NCI-H526 treated with DMSO at 0.1 percent for 48 hours (cell line): ENCODE measurements at regions not wholly inside any gene's neighbourhood (a gene's known extent, or its start where the extent isn't known, plus 50 kb on each side); places are given as distances from the start of the nearest gene placed in this dataset.
"Not testable (repeated sequence)": the region's sequence is repeated elsewhere in the genome, so short reads cannot be mapped to it uniquely, and the experiment has no call there.

Experiments used
- DNase-seq: peaks from one replicate; lab custom pipeline; 2025; lab: John Stamatoyannopoulos, UW

- no peak for DNase-seq
These were observed 328.9 kb downstream of the PAPSS1 start for GRCh38 chr4:107391009-107391629.

GRCh38 chr4:107389965-107390364, 330.1 kb downstream of the PAPSS1 start:
- DNase-seq = no peak

DNA sequence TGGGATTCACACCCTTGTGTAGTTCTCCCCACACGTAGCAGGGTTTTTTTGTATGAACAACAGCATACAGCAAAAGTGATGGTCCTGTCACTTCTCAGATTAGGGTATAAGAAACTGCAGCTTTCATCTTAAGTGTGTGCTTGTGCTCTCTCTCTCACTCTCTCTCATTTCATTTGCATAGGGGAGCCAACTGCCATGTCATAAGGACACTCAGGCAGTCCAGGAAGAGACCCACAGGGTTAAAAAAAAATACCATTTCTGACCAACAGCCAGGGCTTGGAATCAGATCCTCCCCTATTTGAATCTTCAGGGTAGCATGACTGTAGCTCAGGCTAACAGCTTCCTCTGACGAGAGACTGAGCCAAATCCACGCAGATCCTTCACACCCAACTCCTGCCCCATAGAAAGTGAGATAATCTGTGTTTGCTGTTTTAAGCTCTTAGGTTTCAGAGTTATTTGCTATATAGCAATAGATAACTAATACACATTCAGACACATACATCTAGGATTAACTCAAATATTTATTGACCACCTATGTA, 331.2 kb downstream of the PAPSS1 start:
- no peak for DNase-seq

GRCh38 chr4:107380836-107381438, 339.1 kb downstream of the PAPSS1 start:
- DNase-seq = peak; percentile 6

GRCh38 chr4:107380190-107380589, 339.8 kb downstream of the PAPSS1 start:
- no peak for DNase-seq

DNA sequence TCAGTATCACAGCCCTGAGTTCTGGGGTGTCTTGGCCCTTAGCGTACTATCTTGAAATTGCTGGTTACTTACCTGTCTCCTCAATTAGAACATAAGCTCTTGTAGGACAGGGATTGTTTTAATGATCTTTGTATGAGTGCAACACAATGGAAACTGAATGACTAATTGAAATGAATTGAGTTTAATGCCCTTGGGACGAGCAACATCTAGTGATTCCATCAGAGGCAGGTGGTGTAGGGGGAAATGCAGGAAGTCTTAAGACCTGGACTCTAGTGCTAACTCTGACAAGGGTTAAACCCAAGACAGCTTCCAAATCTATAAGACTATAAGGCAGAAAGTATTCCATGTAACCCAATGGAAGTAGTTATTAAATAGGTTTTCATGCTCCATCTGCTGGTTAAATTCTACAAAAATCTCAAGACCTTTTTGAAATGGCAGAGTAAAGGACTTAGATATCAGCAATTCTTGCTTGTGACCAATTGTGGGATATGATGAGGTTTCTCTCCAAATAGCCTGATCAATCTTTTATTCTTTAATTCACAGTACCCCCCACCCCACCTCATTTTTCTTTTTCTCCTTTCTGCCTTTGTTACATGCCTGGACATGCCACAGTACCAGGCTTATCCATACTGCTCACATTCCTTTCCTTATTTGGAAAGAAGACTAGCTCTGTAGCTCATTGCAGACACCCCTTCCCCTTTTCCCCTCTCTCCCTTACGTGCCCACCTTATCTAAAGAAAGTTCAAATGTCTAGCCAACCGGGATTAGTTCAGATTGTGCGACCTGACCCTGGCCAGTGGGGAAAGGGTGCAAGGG, 340.8 kb downstream of the PAPSS1 start:
- DNase-seq = no peak

GRCh38 chr4:107376293-107376692, 340.2 kb upstream of the DKK2 start:
- no peak for DNase-seq

- no peak for DNase-seq
These were observed 330.8 kb upstream of the DKK2 start for GRCh38 chr4:107366900-107367299.

DNA sequence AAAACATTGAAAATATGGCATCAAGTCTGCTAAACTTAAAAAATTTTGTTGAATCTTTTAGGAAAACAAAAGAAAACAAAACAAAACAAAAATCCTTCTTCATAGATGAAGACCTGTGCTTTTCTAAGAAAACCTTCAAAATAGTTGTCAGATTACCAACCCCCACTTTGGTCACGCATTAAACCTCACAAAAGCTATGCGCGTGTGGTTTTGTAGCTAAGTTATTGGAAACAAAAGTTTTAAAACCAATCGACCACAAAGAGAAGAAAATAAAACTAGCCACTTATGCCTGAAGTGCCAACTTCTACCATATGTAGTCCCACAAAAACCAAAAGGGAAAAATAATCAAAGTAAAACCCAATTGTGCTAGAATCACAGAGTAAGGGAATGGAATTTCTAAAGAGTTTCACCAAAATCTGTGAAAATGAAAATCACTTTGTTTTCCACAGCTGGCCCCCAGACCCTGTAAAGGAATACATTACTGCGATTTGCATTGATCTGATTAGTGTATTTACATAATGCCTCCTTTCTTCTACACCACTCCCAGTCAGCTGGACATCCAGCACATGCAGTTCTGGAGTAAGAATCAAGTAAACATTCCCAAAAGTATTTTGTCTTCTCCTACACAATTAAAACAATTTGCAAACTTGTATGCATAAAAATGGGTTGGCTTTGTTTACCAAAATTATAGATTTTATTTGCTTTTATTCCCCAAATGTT, 330.1 kb upstream of the DKK2 start:
- DNase-seq = no peak

- no peak for DNase-seq
These were observed 327.0 kb upstream of the DKK2 start for GRCh38 chr4:107363125-107363524.

- no peak for DNase-seq
These were observed 323.1 kb upstream of the DKK2 start for GRCh38 chr4:107359208-107359607.

DNA sequence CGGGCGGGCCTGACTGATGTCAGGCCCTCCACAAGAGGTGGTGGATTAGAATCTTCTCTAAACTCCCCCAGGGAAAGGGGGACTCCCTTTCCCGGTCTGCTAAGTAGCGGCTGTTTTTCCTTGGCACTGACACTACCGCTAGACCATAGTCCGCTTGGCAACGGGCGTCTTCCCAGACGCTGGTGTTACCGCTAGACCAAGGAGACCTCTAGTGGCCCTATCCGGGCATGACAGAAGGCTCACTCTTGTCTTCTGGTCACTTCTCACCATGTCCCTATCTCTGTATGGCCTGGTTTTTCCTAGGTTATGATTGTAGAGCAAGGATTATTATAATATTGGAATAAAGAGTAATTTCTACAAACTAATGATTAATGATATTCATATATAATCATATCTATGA, 318.2 kb upstream of the DKK2 start:
- DNase-seq = not testable (repeated sequence)

DNA sequence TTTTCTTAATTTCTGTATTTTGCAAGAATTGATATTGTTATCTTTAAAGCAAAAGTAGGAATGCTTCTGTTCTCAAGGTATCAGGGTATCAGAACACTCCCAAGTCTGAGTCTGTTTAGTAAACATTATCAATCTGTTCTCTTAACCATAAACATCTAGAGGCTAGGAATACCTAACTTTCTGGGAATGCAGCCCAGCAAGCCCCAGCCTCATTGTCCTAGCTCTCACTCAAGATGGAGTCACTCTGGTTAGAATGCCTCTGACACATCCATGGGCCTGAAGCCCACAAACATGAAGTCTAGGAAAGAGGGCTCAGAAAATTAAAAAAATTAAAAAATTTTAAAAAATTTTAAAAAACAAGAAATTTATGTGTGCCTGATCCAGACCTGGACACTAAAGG, 315.1 kb upstream of the DKK2 start:
- no peak for DNase-seq

DNA sequence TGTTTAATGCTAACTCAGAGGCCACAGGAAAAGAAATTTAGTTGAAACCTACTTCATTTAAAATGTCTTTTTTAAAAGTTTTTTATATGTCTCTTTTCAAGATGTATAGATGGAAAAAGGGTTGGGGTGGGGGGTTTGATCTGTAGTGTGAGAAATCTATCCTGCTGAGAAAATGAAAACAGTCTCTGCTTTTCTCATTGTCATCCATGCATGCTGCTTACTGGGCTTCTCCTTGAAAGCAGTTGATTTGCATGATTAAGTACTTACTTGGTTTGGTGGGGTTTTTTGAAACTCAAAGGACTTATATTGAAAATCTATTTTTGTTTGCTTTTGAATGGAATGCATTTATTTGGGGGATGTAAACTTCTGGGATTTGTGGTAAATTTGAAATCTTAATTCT, 313.6 kb upstream of the DKK2 start:
- no peak for DNase-seq

DNA sequence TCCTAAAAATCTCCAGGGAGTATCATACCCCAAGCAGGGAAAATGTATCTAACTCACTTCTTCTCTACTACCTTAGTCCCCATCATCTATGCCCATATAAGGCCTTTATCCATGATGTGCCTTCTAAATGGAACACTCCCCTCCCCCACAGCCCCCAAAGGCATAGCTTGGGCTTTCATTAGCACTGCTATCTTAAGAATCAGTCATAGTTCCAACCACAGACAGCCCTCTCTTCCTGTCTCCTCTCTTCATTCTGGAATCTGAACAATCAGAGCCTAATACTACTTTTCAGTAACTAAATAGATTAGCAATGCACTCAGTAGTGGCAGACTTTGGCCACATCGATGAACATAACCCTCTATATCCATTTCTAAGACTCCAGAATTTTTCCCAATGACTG, 313.2 kb upstream of the DKK2 start:
- DNase-seq = no peak

DNA sequence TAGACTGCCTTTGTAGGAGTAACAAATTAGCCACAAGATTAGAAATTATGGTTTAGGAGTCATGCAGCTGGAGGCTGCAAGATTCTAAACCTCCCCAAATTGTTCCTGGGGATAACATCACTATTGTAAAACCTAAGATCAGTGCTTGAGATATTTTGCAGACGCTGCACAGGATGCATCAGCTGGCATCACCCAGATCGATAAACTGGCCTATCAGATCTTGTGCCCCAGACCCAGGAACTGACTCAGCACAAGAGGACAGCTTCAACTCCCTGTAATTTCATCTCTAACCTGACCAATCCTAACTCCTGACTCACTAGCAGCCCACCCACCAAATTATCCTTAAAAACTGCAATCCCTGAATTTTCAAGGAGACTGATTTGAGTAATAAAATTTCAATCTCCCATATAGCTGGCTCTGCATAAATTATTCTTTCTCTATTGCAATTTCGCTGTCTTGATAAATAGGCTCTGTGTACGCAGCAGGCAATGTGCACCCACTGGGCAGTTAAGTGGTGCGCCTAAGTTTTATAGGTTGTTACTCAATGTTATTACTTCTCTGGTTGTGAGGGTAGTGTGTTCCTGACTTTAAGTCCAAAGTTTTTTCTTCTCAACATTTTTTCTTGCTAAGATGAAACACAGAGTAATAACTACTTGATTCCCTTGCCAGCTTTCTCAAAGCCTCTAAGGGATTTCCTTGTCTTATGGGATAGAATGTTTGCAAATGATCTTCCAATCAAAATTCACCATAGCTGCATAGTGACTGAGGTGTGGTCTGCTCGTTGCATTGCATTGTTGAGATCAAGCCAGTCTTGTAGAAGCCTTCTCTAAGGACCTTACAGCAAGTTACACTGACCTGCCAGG, 312.3 kb upstream of the DKK2 start:
- no peak for DNase-seq

GRCh38 chr4:107333518-107333917, 297.4 kb upstream of the DKK2 start:
- no peak for DNase-seq

GRCh38 chr4:107332656-107333055, 296.5 kb upstream of the DKK2 start:
- not testable (repeated sequence) for DNase-seq

- DNase-seq = no peak
These were observed 294.8 kb upstream of the DKK2 start for GRCh38 chr4:107330916-107331315.

DNA sequence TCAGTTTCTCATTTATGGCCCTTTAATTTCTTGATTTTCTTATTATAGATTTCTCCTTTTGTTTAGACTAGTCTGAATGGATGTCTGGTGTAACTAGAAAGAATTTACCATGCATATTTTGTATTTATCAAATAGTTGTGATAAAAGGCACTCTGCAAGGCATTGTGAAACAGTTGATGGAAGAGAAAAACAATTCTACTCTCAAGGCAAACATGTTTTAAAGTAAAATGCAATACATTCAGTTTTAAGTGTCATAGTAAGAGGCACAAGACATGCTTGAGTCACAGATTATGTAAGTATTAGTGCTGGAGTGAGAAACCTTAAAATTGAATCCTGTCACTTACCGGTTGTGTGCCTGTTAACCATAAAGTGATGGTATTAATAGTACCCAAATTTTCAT, 283.3 kb upstream of the DKK2 start:
- no peak for DNase-seq

DNA sequence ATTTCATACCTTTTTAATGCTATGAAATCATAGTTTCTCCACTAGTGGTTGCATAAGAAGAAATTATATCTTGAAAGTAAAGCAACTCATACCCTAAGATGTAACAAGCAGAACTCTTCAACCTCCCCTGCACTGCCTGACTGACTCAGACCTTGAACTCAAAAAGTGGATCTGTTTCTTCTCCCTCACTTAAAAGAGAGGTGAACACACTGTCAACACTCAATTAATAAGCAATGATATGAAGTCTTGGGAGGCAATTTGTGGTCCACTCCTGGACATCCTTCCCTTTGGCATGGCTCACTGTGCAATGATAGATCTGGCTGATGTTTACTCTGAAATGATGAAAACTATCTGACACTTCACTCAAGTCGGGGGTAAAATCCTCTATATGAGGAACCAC, 282.0 kb upstream of the DKK2 start:
- no peak for DNase-seq
